Activated CD4-positive, alpha-beta T cell treated with anti-CD3 and anti-CD28 coated beads, Interleukin-10, Interleukin-2, amounts not matched to agents 100 ng/mL and 50 ng/mL, durations not matched to agents 16 hours and 8 hours (primary cell): ENCODE measurements at regions not wholly inside any gene's neighbourhood (a gene's known extent, or its start where the extent isn't known, plus 50 kb on each side); places are given as distances from the start of the nearest gene placed in this dataset.
A peak's percentile ranks its signal among the peaks of the same experiment; 100 is the strongest.
"Not testable (repeated sequence)": the region's sequence is repeated elsewhere in the genome, so short reads cannot be mapped to it uniquely, and the experiment has no call there.

ENCODE experiments used
- DNase-seq: peaks from one replicate; pipeline ENCODE4 v3.0.0-alpha.2; 2020

DNA sequence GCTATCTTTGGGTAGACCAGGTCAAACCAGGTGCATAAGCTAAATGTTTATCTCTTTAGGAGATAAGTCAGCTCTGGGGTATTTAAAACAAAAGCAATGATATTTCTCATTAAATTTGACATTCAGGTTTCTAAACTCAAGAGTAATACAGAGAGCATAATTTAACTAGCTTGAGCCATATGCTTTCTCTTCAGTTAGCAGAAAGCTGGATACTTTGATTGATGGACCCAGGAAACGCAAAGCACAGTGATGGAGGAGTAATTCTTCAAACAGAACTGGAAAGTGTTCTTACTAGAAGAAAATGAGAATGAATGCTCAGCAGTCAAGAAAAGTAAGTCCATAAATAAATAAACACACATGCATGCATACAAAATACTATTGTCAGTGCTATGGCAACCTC is 885.7 kb upstream of the RAG2 start:
- no peak for DNase-seq

DNA sequence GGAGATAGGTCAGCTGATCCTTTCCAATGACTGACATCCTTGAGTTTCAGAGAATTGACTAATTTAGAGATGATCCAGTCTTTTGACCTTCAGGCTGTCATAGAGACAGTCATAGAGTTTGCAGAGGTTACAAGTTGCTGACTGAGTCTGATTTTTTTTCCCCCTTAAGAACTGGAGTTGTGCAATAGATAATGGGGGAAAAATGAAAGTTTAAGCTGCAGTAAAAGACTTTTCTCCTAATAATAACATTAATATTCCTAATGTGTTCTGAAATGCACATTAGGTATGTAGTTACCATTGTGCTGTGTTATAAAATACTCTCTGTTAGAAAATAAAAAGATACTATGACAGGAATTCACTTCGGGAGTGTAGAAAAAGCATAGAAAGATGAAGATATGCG is 876.9 kb upstream of the RAG2 start:
- DNase-seq: no peak

DNA sequence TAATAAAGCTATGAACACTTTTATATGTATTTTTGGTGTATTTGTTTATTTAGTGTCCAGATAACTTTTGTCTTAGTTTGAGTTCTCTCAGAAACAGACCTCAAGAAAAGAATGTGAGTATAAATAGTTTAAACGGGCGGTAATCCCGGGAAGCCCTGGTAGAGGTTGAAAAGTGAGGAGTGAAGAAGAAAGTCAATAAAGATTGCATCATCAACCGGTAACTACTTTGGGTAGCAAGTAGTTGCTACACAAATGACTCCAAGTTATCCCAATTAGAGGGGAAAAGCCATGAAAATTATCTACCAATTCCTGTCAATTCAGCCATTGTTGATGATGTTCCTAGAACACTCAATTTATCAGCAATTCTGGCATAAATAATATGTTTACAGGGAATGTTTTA is 870.3 kb upstream of the RAG2 start:
- DNase-seq: no peak

DNA sequence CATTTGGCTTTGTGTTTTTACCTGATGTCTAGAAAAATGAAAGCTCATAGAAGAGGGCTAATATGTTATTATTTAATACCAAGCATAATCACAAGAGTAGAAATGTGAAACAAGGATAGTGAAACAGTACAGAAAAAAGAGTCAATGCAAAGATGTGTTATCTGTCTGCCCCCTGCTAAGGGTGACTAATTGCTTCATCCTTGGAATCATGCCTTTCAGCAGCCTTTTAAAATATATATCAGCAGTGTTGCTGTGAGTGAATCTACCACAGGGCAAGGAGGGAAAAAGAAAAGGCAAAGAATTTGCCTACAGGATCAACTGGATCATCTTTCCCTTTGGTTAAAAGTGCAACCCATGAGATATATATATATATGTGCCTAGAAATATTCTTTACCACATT is 867.2 kb upstream of the RAG2 start:
- DNase-seq: no peak

DNA sequence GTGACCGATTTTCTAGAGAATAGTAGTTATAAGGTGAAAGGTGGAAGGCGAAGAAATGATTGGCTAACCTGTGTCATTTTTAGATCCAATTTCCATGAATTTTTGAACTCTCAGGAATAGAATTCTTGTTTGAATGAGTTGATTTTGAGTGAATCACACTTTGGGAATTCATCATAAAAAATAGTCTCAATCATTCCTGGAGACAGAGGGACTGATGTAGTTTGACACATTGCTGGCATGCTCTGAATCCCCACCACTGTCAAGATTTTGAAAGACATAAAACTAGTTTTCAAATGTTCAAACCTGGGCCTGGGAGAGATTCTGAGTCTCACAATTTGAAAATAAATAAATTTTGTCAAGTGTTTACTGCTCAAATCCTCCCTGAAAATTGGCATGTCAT is 861.4 kb upstream of the RAG2 start:
- DNase-seq: no peak

DNA sequence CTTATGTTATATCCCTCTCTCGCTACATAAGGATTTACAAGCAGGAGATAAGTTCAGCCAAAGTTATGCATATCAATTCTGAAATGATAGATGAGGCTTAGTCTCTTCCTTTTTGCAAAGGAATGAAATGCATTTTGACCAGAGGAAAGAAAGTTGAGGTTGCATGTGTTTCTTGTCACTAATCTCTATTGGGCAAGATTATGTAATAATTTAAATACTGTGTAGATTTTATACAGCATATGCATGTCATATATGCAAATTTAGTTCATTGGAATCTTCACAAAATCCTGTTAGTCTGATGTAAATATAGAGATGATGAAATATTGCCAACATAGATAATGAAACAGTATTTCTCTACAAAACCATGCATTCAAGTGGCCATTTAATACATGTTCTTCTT is 858.7 kb upstream of the RAG2 start:
- DNase-seq: no peak

DNA sequence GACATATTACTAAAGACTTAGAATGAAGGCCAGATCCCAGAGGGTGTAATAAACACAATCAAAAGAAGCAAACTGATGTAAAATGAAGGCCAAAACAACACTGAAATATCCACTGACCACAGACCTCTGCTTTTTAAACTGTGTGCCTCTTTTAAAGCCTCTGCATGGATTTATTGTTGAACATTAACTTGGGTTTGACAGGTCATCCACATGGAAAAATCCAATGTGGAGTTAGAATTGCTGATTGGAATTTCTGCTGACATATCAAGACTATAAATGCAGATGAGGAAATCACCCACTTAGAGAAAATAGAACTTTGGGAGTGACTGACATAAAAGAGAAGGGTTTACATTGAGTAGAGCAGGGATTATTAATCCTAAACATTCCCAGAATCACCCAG is 853.9 kb upstream of the RAG2 start:
- no peak for DNase-seq

DNA sequence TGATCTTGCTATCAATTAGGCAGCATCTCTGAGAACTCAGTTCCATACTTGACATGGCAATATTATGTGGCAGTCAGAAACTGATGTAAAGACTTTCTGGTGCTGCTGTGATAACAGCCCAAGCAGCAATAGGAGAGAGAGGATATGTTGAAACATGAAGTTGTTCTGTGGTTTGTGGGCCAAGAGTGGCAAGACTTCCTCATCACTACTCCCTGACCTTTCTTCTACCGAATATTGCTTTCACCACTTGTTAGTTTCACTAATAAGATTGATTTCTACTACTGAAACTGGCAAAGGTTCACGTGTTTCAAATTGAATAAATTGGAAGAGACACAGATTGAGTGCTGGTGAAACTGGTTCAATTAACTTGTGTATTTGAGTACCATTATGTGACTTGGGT is 852.6 kb upstream of the RAG2 start:
- peak; percentile 24 for DNase-seq

DNA sequence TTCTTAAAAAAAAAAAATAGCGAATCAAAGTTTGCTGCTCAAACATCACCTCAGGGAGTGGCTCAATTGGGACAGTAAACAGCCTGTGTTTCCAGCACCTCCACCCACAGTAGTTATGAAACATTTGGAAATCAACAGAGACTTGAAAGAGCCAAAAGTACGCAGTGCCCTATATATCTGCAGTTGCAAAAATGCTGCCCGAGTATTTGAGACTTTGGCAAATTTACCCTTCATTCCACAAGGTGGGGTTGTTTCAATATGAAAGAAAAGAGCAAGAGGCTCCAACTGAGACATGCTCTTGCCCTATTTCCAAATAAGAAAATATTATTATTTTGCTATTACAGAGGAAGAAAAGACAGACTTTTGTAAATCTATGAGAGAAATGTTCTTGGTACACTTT is 851.1 kb upstream of the RAG2 start:
- DNase-seq: no peak

DNA sequence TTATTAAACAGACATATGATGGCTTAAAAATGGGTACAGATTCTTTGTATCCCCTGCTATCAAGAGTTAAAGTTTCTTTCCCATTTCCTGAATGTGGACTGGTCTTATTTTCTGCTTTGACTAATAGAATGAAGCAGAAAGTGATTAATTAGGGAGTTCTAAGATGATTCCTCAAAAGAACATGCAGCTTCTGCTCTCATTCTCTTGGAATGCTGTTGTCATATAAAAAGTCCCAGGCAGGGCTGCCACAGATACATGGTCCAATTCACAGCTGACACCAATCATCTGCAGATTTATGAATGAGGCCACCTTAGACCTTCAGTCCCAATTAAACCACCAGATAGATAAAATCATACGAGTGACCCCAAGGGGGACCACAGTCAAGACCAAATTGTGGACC is 844.5 kb upstream of the RAG2 start:
- DNase-seq: no peak

DNA sequence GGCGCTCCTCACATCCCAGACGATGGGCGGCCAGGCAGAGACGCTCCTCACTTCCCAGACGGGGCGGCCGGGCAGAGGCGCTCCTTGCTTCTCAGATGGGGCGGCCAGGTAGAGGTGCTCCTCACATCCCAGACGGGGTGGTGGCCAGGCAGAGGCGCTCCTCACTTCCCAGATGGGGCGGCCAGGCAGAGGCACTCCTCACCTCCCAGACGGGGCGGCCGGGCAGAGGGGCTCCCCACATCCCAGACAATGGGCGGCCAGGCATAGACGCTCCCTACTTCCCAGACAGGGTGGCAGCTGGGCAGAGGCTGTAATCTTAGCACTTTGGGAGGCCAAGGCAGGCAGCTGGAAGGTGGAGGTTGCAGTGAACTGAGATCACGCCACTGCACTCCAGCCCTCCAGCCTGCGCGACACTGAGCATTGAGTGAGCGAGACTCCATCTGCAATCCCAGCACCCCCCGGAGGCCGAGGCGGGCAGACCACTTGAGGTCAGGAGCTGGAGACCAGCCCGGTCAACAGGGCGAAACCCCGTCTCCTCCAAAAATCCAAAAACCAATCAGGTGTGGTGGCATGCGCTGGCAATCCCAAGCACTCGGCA is 833.7 kb upstream of the RAG2 start:
- not testable (repeated sequence) for DNase-seq

DNA sequence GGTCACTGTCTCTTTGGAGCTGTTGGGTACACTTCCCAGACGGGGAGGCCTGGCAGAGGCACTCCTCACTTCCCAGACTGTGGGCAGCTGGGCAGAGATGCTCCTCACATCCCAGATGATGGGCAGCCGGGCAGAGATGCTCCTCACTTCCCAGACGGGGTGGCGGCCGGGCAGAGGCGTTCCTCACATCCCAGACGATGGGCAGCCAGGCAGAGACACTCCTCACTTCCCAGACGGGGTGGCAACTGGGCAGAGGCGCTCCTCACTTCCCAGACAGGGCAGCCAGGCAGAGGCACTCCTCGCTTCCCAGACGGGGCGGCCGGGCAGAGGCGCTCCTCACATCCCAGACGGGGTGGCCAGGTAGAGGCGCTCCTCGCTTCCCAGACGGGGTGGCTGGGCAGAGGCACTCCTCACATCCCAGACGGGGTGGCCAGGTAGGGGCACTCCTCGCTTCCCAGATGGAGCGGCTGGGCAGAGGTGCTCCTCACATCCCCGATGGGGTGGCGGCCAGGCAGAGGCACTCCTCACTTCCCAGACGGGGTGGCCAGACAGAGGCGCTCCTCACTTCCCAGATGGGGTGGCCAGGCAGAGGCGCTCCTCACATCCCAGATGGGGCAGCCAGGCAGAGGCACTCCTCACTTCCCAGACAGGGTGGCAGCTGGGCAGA is 833.1 kb upstream of the RAG2 start:
- not testable (repeated sequence) for DNase-seq

DNA sequence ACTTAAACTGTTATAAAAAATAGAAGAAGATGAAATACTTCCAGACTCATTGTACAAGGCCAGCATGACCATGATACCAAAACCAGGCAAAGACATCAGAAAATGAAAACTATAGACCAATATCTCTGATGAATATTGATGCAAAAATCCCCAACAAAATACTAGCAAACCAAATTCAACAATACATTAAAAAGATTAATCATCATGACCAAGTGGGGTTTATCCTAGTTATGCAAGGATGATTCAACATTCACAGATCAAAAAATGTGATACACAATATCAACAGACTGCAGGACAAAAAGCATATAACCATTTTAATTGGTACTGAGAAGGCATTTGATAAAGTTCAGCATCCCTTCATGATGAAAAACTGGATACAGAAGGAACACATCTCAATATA is 824.5 kb upstream of the RAG2 start:
- no peak for DNase-seq

DNA sequence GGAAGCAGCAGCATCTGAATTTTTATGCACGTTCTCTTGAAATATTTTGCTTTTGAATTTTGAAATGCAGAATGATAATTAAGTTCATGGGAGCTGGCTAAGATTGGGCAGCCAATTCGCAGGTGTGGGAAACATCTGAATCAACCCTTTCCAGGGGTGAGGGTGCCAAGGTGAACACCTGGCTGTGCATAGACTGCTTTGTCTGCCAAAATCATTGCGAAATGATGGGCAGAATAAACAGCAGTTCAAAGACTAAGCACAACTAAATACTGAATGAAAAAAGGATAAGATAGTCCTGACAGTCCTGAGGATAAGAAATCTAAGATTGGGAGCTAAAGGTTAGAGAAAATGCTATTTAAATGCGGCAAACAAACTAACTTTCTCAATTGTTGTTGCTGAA is 813.3 kb upstream of the RAG2 start:
- DNase-seq: no peak

DNA sequence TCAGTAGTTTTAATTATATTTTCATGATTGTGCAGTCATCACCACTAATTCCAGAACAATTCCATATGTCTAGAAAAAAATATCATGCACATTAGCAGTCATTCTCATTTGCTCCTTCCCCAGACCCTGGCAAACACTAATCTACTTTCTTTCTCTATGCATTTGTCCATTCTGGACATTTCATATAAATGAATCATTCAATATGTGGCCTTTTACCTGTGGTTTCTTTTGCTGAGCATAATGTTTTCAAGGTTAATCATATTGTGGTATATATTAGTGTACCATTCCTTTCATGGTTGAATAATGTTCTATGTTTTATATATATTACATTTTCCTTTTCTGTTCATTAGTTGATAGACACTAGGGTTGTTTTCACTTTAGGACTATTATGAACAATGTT is 811.1 kb upstream of the RAG2 start:
- DNase-seq: no peak

DNA sequence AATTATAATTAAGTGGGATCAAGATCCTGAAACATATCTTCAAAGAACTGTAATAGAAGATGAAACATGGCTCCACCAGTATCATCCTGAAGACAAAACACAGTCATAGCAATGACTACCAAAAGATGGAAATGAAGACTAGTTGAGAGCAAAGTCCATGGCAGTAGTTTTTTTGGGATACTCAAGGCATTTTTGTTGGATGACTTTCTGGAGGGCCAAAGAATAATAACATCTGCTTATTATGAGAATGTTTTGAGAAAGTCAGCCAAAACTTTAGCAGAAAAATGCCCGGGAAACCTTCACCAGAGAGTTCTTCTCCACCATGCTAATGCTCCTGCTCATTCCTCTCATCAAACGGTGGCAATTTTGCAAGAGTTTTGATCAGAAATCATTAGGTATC is 809.4 kb upstream of the RAG2 start:
- no peak for DNase-seq

DNA sequence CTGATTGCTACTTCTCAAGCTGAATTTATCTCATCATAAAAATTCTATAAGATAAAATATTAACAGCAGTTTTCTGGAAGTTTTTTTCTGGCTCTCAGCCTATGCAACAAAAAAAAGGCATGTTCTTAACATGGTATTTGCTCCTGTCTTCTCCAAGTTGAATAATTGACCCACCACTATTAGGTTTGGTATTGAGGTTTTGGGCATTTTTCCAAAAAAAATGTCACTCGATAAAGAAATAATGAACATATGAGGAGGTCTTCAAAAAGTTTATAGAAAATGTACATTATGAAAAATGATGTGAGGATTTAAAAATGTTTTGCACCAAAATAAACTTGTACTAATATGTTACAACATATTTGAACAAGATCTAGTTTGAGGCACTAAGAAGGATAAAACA is 808.6 kb upstream of the RAG2 start:
- DNase-seq: no peak

DNA sequence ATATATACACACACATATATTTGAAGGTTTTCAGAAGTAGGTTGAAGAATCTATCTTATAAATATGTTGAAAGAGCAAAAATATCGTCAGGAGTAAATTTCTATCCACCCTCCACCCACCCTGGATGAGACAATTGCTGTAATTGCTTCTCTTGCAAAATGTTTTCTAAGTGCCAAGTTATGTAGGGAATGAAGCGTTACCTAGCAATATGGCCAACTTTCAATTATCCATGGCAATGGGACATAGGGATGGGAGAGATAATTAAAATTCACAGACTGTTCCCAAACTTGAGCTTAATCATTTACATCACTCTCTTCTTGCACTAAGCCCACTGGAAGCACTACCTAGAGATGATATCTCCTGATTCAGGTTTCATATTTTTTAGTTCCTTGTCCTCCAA is 806.2 kb upstream of the RAG2 start:
- no peak for DNase-seq

DNA sequence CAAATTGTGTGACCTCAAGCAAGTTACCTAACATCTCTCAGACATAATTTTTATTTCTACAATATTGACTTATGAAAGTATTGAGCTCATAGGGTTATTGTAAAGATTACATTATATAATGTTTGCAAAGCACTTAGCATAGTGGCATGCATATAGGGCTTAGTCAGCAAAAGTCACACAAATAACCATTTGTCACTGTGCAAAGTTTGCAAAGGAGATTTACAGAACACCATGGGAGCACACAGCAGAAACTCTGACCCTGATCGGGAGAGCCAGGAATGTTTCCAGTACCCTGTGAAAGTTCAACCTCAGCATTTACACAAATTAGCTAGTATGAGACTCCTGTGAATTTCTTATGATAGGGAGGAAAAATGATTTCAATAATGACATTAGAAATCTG is 804.6 kb upstream of the RAG2 start:
- no peak for DNase-seq

DNA sequence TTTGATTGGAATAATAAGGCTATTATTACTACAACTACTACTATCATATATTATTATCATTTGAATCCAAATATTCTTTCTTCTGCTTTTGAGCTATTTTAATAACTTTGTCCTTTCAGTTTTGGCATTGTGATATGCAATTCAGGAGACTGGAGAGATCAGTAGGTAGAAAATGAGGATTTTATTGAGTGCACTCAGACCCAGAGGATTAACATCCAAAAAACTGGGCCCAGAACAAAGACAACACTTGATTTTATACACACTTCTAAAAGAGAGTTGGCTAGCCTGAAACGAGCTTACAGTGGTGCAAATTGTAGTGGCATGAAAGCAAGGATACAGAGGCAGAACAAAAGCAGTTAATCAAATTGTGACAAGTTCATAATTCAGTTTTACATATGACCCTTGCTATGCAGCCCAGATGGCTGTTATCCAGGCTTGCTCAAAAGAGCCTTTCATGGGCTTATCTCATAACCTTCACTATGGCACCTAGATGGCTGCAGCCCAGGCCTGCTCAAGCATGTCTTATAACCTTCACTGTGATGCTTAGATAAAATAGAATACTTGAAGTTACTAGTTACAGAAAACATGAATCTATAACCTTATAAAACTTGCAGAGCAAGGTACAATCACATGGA is 796.3 kb upstream of the RAG2 start:
- DNase-seq: no peak

DNA sequence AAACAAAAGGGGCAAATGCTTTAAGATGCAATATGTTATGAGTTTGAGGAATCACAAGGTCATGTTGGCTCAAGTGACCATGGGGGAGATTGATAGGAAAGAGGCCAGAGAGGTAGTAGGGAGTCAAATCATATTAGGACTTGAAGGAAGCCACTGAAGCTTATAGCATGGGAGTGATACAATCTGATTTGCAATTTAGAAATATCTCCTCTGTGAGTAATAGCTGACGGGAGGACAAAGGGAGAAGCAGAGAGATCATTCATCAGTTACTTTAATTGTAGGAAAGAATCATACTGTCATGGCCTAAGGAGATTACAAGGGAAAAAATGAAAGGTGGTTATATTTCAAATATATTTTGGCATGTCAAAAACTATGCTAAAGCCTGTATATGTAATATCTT is 793.6 kb upstream of the RAG2 start:
- no peak for DNase-seq

DNA sequence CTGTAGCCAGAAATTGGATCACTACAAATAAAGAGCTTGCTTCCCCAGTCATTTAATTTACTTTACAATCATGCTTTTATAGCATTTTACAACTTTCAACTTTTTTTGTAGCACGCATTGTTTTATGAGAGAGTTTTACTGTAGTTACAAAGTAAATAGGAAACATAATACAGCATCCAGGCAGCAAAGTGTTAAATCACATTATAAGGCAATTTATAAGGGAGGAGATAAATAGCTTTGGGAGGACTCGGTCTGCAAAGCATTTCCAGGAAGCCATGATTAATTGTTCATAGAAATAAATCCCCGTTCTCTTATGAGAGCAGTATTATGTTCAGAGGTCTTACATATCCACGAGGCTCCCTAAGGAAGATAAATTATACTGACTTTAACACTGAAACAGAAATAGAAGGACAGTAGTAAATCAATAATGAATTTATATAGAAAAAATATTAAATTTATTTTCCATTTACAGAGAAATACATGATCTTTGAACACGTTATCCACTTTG is 792.6 kb upstream of the RAG2 start:
- no peak for DNase-seq

DNA sequence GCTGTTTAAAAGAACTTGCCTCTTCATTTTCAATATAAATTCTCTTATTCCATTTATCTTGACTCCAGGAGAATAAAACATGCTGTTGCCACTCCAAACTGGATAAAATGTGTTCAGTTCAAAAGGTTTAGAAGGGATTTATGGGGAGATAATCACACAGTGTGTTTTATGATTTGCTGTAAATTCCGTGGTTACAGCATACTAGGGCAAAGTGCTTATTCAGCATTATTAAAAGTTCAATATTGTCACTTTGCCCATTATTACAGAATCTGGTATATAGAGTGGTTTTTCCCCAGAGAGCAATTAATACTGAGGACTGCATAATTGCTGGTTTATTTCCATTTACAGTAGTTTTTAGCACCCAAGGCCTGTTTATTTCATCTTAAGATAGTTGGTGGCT is 780.9 kb upstream of the RAG2 start:
- no peak for DNase-seq

DNA sequence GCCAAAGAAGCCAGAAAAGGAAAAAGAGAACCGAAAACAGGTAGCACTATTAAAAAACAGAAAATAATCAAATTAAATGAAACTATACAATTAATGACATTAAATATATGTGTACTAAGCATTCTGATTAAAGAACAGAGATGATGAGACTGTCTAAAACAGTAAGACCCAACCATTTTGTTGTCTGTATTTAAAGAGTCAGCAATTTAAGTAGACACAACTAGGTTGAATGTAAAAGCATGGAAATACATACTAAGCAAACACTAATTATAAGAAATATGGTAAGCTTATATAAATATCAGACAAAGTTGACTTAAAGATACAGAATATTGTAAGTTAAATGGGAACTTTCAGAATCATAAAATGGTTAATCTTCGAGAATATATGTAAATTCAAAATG is 774.6 kb upstream of the RAG2 start:
- DNase-seq: no peak
